ENCODE measurements at regions not wholly inside any gene's neighbourhood (a gene's known extent, or its start where the extent isn't known, plus 50 kb on each side); places are given as distances from the start of the nearest gene placed in this dataset.

DNA sequence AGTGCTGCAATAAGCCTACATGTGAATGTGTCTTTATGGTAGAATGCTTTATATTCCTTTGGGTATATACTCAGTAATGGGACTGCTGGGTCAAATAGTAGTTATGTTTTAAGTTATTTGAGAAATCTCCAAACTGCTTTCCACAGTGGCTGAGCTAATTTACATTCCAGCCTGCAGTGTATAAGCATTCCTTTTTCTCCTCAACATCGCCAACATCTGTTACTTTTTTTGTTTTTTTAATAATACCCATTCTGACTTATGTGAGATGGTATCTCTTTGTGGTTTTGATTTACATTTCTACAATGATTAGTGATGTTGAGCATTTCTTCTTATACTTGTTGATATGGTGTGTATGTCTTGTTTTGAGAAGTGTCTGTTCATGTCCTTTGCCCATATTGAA is 1186.2 kb downstream of the BCL11B start:
- TF ChIP-seq, protein P1, sequence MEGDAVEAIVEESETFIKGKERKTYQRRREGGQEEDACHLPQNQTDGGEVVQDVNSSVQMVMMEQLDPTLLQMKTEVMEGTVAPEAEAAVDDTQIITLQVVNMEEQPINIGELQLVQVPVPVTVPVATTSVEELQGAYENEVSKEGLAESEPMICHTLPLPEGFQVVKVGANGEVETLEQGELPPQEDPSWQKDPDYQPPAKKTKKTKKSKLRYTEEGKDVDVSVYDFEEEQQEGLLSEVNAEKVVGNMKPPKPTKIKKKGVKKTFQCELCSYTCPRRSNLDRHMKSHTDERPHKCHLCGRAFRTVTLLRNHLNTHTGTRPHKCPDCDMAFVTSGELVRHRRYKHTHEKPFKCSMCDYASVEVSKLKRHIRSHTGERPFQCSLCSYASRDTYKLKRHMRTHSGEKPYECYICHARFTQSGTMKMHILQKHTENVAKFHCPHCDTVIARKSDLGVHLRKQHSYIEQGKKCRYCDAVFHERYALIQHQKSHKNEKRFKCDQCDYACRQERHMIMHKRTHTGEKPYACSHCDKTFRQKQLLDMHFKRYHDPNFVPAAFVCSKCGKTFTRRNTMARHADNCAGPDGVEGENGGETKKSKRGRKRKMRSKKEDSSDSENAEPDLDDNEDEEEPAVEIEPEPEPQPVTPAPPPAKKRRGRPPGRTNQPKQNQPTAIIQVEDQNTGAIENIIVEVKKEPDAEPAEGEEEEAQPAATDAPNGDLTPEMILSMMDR (IDR thresholded peaks at IDR 0.05; ENCODE audit: insufficient read depth, low read depth, low read length), result no peak
- POLR2A ChIA-PET, result no interaction called here
- no peak for DNase-seq (ENCODE audit: low read depth)
- Histone ChIP-seq H3K27me3 (ENCODE audit: control insufficient read depth, insufficient read depth, low read length) (no peaks in the 10 kb centered on the region), H3K4me3 (ENCODE audit: low read depth, low read length) (no peak overlapping the region), H3K36me3 (ENCODE audit: control insufficient read depth, insufficient read depth, low read length) (no peaks in the 10 kb centered on the region)
- CTCF ChIA-PET, result no interaction called here

DNA sequence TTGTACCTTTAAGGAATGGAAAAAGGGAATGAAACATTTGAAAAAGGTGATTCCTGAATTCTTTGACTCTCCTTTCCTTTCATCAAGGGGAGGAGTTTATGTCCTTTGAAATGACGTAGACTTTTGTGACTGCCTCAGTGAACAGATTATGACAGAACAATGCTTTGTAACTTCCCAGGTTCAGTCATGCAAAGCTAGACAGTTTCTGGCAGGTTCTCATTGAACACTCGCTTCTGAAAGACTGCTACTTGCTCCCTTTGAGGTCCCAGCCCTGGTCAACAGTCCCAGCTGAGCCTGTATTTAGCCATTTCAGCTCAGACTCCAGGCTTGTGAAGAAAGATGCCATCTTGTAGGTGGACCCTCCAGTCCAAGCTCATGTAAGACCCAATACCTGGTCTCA is 1178.9 kb downstream of the BCL11B start:
- POLR2A ChIA-PET, result no interaction called here

DNA sequence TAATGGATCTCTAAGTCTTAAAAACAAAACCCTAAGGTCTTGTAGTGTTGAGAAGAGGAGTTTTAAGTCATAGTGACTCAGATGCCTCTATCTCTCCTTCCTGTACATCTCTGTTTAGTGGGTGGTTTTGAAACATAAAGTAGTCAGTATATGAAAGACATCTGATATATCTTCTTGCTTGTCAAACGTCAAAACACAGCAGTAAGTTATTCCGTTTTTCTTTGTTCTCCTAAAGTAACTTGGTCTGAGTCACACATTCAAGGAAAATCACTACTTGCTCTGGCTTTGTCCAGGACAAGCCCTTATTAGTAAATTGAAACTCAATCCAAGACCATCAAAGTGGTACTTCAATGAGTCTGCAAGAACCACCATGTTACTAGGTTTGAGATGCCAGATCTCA is 1172.5 kb downstream of the BCL11B start:
- no peak for DNase-seq (ENCODE audit: low read depth)
- Histone ChIP-seq H3K36me3 (ENCODE audit: control insufficient read depth, insufficient read depth, low read length) (no peaks in the 10 kb centered on the region), H3K27me3 (ENCODE audit: control insufficient read depth, insufficient read depth, low read length) (no peaks in the 10 kb centered on the region), H3K4me3 (ENCODE audit: low read depth, low read length) (no peak overlapping the region)
- ChIA-PET CTCF (no interaction called here), POLR2A (no interaction called here)
- TF ChIP-seq, protein P1 (IDR thresholded peaks at IDR 0.05; ENCODE audit: insufficient read depth, low read depth, low read length), result no peak

More for the DNA sequence above, 1178.9 kb downstream of the BCL11B start:
- TF ChIP-seq, protein P1 (IDR thresholded peaks at IDR 0.05; ENCODE audit: insufficient read depth, low read depth, low read length), result no peak
- no peaks in the 10 kb centered on the region for H3K36me3 ChIP-seq (ENCODE audit: control insufficient read depth, insufficient read depth, low read length)
- H3K27me3 ChIP-seq (ENCODE audit: control insufficient read depth, insufficient read depth, low read length), result no peaks in the 10 kb centered on the region
- CTCF ChIA-PET, result no interaction called here
- DNase-seq (ENCODE audit: low read depth), result no peak
- H3K4me3 ChIP-seq (ENCODE audit: low read depth, low read length), result no peak overlapping the region

DNA sequence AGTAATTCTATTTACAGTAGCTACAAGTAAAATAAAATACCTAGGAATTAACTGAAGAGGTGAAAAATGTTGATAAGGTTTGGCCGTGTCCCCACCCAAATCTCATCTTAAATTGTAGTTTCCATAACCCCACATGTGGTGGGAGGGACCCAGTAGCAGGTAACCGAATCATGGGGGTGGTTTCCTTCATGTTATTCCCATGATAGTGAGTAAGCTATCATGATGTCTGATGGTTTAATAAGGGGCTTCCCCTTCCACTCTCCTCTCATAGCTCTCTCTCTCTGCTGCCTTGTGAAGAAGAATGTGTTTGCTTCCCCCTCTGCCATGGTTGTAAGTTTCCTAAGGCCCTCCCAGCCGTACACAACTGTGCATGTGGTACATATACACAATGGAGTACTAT is 1170.7 kb downstream of the BCL11B start:
- DNase-seq (ENCODE audit: low read depth), result no peak
- CTCF ChIA-PET, result no interaction called here

DNA sequence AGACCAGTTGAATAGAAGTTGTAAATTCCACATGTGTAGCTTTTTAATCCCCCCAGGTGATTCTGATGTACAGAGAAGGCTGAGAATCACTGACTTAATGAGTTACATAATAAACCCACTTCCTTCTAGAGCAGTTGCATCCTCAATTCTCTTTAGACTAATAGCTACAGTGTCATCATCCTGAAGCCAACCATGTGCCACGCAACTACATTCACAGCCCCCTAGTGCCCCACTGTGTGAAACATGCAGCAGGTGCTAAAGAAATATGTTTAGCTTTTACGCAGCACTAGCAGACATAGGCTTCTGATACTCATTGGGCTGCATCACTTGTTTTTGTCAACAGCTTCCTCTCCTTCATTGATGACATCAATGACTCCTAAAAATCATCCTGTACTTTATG is 1168.3 kb downstream of the BCL11B start:
- Histone ChIP-seq H3K27me3 (ENCODE audit: control insufficient read depth, insufficient read depth, low read length) (no peaks in the 10 kb centered on the region), H3K4me3 (ENCODE audit: low read depth, low read length) (no peak overlapping the region), H3K36me3 (ENCODE audit: control insufficient read depth, insufficient read depth, low read length) (no peaks in the 10 kb centered on the region)
- DNase-seq (ENCODE audit: low read depth), result no peak
- ChIA-PET CTCF (no interaction called here), POLR2A (no interaction called here)
- TF ChIP-seq, protein P1 (IDR thresholded peaks at IDR 0.05; ENCODE audit: insufficient read depth, low read depth, low read length), result no peak

More for the DNA sequence above, 1170.7 kb downstream of the BCL11B start:
- POLR2A ChIA-PET, result no interaction called here
- Histone ChIP-seq H3K36me3 (ENCODE audit: control insufficient read depth, insufficient read depth, low read length) (no peaks in the 10 kb centered on the region), H3K27me3 (ENCODE audit: control insufficient read depth, insufficient read depth, low read length) (no peaks in the 10 kb centered on the region), H3K4me3 (ENCODE audit: low read depth, low read length) (no peak overlapping the region)
- TF ChIP-seq, protein P1 (IDR thresholded peaks at IDR 0.05; ENCODE audit: insufficient read depth, low read depth, low read length), result no peak
